SK-N-DZ (cell line): ENCODE measurements at regions not wholly inside any gene's neighbourhood (a gene's known extent, or its start where the extent isn't known, plus 50 kb on each side); places are given as distances from the start of the nearest gene placed in this dataset.

Experiments
- DNase-seq: peaks from one replicate; pipeline ENCODE4 v3.0.0-alpha.2; 2015; ENCODE audit warnings: low spot score

GRCh38 chr5:142435410-142436115, 110.7 kb upstream of the SPRY4 start:
- DNase-seq, result no peak

GRCh38 chr5:142434322-142434612, 109.4 kb upstream of the SPRY4 start:
- DNase-seq, result no peak

- no peak for DNase-seq
These were observed 108.9 kb upstream of the SPRY4 start for GRCh38 chr5:142433526-142434321.

DNA sequence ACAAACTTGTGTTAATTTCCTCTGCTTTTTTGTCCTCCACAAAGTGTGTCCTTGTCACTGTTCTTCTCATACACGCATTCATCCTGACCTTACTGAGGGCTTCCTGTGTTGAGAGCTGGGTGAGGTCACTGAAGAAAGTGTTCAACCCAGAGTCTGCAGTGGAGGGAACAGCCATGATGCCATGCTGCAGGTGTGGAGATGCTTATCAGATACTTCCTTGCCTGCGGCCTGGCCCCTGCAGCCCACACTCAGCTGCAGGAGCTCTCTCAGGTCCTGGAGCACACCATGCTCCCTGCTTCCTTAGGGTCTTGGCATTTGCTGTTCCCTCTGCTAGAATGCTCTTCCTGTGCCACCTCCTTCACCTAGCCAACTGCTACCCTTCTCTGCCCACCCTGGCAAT, 108.1 kb upstream of the SPRY4 start:
- DNase-seq, result peak; percentile 21

- no peak for DNase-seq
These were observed 107.6 kb upstream of the SPRY4 start for GRCh38 chr5:142432369-142432863.

GRCh38 chr5:142428773-142429473, 104.1 kb upstream of the SPRY4 start:
- DNase-seq, result no peak

DNA sequence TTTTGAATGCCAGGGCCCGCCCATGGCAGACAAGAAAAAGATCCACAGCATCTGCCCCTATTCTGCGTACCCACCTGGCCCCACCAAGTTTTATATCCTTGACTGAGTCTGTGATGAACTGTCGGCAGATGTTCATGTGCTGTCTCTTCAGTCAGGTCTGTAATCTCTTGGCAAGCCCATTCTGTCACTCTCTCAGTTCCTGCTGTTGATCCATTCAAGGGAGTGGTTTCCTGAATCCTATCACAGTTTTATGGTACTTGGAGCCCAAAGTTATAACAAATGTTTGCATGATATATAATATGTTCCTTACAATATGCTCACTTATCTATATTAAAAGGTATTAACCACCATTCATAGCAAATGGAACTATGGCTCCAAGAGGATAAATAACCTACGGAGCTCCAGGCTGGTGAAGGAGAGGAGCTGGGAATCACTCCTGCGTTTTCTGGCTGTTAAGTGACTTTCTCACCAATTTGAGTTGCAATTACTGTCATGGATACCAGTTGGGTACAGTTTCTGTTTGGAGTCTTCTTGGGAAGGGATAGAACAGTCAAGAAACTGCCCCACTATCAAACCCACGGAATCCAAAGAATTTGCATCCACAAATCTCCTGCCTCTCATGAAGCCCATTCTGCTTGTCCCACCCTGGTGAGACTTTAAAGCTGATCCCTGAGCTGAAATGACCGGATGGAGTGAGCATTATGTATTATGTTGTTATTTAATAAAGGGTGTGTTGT, 103.4 kb upstream of the SPRY4 start:
- no peak for DNase-seq

DNA sequence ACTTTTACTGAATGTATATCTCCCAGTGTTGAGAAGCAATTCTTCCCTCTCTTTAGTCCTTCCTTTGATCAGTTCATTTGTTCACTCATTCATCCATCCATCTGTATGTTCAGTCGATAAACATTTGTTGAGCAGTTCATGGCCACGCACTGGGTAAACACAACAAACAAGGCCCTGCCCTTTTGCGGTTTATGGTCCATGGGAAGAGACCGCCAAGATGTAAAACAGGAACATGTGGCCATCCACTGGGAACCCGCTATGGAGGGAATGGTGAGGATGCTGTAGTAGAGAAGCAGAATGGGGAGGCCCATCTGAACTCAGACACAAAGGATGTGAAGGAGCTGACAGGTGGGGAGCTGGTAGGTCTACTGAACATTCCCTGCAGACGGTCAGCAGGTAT, 102.7 kb upstream of the SPRY4 start:
- DNase-seq, result no peak

DNA sequence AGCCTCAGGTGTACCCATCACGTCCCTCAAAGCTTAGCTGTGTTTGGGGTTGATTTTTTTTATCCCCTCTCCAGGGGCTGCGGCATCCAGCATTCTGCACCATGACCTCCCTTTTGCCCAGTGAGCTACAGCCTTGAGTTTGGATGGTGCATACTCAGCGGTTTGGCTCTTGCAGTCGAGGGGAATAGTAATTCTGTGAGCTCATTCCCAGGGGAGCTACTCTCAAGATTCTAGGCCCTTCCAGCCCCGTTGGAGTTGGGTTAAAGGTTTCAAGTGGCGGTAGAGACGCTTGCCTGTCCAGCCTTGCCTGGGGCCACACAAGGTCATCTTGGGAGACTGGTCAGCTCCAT, 102.2 kb upstream of the SPRY4 start:
- no peak for DNase-seq

DNA sequence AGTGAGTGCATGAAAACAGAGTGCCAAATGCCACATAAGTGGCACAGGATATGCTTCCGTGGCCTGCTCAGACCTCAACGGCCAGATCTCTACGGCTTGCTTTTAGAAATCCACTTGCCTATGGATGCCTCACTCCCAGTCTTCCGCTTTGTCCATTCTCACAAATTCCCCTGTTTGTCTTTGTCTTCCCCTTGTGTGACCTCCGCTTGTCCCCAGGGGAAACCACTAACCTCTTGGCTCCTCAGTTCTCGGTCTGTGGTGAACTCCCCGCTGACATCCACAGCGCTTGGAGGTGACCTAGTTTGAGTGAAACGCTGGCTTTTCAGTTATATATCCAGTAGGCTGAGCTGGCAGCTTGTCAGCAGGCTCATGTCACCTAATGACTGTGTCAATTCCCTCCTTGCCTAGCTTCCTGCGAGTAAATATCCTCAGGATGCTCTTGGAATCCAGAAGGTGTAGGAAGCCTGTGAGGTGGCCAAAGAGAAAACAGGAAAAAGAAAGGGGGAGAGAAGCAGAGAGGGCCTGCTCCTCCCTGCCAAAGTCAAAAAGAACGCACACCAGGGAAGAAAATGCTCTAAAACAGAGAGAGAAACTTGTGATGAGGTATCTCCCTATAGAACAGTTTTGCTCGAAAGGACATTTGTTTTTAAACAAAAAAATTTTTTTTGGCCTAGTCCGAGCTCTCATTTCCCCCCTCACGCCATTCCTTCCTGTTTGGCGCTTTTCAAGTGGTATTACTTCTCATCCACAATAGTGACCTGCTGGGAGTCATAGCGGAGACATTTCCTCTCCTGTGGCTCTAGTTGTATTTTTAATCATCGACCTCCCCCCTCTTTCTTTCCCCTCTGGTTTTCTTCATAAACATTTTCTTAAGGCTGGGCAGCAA, 101.6 kb upstream of the SPRY4 start:
- no peak for DNase-seq

DNA sequence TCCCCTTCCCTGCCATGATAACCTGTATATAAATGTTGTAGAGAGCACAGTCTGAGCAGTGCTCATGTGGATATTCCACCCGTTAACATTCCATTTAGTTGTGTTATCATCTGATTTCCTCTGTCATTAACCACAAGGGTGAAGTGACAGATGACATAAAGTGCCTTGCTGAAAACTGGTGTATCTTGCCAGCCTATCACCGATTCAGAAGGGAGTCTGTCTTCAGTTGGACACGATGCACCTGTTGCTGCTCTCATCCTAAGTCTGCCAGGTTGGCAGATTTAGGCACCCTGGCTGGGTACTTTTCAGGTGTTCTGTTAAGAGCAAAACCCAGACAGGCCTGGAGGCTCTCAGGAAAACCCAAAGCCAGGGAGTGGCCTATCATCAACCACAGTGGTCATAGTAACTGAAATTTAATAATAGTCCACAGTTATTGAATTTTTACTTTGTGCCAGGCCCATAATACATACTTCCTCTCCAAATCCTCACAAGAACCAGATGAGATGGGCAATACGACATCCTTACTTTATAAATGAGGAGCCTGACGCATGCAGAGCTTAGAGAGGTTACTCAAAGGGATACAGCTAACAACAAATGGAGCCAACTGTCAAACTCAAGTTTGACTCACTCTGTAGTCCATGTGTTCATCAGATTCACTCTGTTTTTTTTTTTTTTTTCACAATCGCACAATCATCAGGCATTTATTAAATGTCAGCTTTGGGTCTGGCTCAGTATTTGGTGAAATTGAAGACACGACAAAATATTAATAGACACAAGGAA, 100.7 kb upstream of the SPRY4 start:
- DNase-seq, result no peak

DNA sequence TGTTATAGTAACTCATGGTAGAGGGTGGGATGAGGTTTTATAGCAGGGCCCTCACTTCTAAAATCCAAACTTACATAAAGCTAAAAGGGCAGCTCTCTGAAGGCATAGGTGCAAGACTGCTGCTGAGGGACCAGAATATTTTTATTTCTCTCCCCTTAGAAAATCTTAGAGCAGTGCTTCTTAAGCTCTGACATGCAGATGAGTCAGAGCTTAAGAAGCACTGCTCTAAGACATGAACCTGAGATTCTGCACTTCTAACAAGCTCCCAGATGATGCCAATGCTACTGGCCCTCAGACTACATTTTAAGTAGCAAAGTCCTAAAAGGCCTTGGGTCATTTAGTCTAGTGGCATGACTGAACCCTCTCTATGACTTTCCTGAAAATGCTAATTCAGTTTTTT, 97.6 kb upstream of the SPRY4 start:
- DNase-seq, result no peak

DNA sequence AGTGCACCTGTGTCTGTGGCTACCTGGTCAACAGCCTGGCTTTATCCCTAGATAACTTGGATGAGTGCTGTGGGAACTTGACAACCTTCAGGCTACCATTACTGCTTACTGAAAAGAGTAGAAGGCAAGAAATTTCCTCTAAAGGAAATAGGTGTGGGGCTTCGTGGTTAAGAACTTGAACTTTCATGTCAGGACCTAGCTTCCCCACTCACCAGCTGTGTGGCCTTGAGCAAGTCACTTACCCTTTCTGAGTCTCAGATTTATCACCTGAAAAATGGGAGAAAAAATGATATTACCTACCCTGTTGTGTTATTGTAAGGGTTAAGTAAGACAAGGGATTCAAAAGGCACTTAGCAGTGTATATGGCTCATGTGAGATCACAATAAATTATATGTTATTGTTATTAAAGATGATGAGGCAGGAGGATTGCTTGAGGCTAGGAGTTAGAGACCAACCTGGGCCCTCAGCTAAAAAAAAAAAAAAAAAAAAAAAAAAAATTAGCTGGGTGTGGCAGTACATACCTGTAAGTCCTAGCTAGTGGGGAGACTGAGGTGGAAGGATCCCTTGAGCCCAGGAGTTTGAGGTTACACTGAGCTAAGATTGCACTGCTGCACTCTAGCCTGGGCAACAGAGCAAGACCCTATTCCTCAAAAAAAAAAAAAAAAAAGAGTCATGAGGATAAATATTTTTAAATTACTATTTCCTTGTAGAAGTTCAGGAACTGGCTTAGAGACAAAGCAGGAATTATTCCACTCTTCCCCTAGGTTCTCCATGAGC, 97.0 kb upstream of the SPRY4 start:
- no peak for DNase-seq

DNA sequence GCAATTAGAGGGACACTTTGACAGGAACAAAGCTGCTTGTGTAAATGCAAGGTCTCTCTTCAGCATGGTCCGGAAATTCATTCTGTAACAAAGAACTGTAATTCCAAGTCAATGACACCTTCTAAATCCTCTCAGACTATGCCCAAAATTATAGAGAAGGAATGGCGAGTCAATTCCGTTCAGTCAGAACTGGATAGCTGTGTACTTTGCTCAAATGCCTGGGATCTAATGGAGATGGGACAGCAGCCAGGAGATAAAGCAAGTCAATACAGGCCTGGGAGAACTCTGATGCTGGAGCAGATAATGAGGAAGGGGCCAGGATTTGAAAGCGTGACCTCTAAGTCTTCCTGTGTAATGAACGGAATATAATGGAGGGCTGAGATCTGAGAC, 96.4 kb upstream of the SPRY4 start:
- no peak for DNase-seq

DNA sequence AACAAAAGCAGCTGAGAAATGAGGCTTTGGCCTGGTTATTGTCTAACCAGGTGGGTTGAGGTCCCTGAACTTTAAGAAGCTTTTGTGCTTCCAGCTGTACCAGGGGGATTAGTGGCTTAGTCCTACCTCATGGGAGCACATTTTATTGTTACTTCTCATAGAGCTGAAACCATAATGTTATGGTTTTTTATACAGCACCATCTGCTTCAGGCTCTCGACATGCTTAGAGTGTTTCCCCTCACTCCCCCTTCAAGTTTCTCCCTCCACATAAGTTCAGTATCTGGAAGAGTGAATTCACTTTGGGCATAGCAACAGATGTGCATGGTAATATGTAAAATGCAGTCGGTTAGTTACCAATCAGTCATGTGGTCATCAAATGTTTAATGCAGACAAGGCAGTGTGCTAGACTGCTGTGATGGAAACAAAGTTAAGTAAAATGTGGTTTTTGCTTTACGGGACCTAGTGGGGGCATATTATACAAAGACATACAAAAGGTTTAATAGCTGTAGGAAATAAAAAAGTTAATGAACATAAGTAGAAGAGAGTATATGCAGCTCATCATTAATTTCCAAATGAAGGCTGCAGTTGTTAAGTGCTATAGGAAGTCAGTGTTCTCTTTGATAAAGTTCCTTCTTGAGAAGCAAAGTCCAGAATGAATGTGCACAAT, 95.9 kb upstream of the SPRY4 start:
- no peak for DNase-seq

GRCh38 chr5:142412581-142412980, 87.8 kb upstream of the SPRY4 start:
- no peak for DNase-seq

DNA sequence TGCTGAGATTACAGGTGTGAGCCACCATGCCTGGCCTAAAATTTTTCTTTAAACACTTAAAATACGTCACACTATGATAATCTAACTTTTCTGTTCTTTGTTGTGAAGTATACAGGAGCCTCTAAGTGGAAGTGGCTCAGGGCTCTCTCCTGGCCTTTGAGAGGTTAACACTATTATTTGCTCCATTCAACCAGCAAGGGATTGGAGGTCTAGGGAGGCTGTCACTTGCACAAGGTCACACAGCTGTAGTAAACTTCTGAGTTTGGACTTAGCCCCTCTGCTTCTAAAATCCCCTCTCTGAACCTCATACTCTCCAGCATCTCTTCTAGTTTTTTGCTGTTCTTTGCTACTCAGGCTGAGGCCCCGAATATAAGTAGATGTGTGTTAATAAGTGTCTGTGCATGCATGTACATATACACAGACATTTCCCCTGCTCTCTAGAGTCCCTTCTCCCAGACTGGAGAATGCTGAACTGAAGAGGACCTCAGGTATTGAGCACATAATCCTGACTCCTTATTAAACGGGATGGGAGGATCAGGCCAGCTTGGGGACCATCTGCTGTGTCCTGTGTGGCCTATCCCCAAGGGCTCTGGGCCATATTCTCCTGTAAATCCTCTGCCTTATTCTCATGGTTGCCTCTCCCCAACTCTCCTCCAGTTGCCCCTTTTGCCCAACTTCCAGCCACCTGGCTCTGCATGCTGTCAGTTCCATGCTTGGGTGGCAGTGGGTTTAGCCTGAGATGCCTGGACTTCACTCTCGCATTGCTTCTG, 87.0 kb upstream of the SPRY4 start:
- no peak for DNase-seq

- no peak for DNase-seq
These were observed 86.3 kb upstream of the SPRY4 start for GRCh38 chr5:142411103-142411502.
